ENCODE measurements at regions not wholly inside any gene's neighbourhood (a gene's known extent, or its start where the extent isn't known, plus 50 kb on each side); places are given as distances from the start of the nearest gene placed in this dataset.

DNA sequence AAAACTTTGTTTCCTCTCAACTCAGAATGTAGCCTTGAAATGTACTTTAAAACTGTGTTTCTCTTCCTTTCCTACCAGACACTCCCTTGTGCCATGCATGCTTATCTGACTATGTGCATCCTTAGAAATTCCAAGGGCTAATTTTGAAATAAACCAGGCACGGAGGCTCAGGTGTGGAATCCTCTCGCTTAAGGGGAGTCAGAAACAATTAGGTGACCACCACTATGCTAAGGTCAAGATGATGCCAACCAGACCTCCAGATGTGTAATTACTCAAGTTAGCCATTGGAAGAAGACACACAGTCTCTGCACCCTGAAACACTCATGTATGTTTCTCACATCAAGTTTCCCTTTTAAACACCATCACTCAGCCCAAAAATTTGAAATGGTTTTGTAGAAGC is 572.1 kb downstream of the VGLL3 start:
- no peaks in the 10 kb centered on the region for H3K9me3 Mint-ChIP-seq
- H3F3A ChIP-seq (ENCODE audit: low read depth): no peaks in the 10 kb centered on the region
- H3K4me2 ChIP-seq: no peak overlapping the region
- H3K9me3 ChIP-seq (ENCODE audit: low read depth): no peaks in the 10 kb centered on the region
- no peaks in the 10 kb centered on the region for H3K79me2 ChIP-seq (ENCODE audit: low read depth)
- TF ChIP-seq, protein P1, sequence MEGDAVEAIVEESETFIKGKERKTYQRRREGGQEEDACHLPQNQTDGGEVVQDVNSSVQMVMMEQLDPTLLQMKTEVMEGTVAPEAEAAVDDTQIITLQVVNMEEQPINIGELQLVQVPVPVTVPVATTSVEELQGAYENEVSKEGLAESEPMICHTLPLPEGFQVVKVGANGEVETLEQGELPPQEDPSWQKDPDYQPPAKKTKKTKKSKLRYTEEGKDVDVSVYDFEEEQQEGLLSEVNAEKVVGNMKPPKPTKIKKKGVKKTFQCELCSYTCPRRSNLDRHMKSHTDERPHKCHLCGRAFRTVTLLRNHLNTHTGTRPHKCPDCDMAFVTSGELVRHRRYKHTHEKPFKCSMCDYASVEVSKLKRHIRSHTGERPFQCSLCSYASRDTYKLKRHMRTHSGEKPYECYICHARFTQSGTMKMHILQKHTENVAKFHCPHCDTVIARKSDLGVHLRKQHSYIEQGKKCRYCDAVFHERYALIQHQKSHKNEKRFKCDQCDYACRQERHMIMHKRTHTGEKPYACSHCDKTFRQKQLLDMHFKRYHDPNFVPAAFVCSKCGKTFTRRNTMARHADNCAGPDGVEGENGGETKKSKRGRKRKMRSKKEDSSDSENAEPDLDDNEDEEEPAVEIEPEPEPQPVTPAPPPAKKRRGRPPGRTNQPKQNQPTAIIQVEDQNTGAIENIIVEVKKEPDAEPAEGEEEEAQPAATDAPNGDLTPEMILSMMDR (IDR thresholded peaks at IDR 0.05): no peak
- TF ChIP-seq EZH2 (IDR thresholded peaks at IDR 0.05) (no peak), EZH2phosphoT487 (IDR thresholded peaks at IDR 0.05) (no peak)
- peaks cover 5% of the 10 kb centered on the region for H3K4me1 Mint-ChIP-seq
- no peak overlapping the region for H3K4me3 Mint-ChIP-seq
- no peaks in the 10 kb centered on the region for H3K36me3 Mint-ChIP-seq
- DNase-seq (ENCODE audit: low spot score): no peak
- no peak overlapping the region for H3K4me3 ChIP-seq
- peaks cover 4% of the 10 kb centered on the region for H3K4me1 ChIP-seq
- H3K36me3 ChIP-seq: no peaks in the 10 kb centered on the region
- H3K27ac ChIP-seq: no peak overlapping the region
- H3K27me3 ChIP-seq: no peaks in the 10 kb centered on the region
- no peak overlapping the region for H3K9ac ChIP-seq
- H4K20me1 ChIP-seq (ENCODE audit: low read depth): no peaks in the 10 kb centered on the region
- no peak overlapping the region for H3K27ac Mint-ChIP-seq
- no peaks in the 10 kb centered on the region for H3K27me3 Mint-ChIP-seq (ENCODE audit: insufficient read depth, low read depth)
- H2AFZ ChIP-seq (replicated peaks): no peak overlapping the region

DNA sequence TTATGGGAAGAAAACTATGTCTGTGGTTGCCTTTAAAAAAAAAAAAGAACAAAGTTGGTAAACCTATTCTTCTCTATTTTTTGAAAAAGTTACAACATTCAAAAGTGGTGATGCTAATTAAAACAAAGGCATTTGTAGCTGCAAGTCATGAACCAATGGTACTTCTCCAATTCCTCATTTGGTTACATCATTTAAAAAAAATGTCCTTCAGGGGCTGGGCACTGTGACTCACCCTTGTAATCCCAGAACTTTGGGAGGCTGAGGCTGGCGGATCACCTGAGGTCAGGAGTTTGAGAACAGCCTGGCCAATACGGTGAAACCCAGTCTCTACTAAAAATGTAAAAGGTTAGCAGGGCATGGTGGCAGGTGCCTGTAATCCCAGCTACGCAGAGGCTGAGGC is 574.6 kb downstream of the VGLL3 start:
- no peak for DNase-seq (ENCODE audit: low spot score)
- Histone ChIP-seq H3K36me3 (no peaks in the 10 kb centered on the region), H2AFZ (replicated peaks) (no peak overlapping the region), H3K9me3 (ENCODE audit: low read depth) (no peaks in the 10 kb centered on the region), H4K20me1 (ENCODE audit: low read depth) (no peaks in the 10 kb centered on the region), H3K79me2 (ENCODE audit: low read depth) (no peaks in the 10 kb centered on the region), H3K9ac (no peak overlapping the region), H3K27ac (no peak overlapping the region), H3K27me3 (no peaks in the 10 kb centered on the region), H3K4me1 (peaks cover 10% of the 10 kb centered on the region), H3K4me2 (no peak overlapping the region), H3F3A (ENCODE audit: low read depth) (peaks cover 3% of the 10 kb centered on the region), H3K4me3 (no peak overlapping the region)
- Mint-ChIP-seq H3K27ac (no peak overlapping the region), H3K4me3 (no peak overlapping the region), H3K27me3 (ENCODE audit: insufficient read depth, low read depth) (peaks cover 2% of the 10 kb centered on the region), H3K4me1 (peaks cover 5% of the 10 kb centered on the region), H3K9me3 (no peaks in the 10 kb centered on the region), H3K36me3 (no peaks in the 10 kb centered on the region)
- TF ChIP-seq EZH2 (IDR thresholded peaks at IDR 0.05) (no peak), EZH2phosphoT487 (IDR thresholded peaks at IDR 0.05) (no peak)
- TF ChIP-seq, protein P1 (IDR thresholded peaks at IDR 0.05): no peak

DNA sequence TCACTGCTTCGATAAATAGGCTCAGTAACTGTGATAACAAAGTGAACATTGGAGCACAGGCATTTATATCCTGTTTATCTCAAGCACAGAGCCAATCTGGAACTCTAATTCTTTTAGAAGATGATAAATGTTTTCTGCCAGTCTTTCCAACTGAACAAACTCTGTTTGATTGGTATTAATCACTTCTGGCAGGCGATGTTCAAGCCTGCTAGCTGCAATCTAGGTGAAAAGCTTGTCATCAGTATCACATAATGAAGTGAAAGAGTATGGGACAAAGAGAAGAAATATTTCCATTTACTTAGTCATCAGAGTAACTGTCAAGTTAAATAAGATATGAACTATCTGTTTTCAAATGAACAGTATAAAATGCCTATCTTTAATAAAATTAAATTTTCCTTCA is 577.3 kb downstream of the VGLL3 start:
- TF ChIP-seq, protein P1 (IDR thresholded peaks at IDR 0.05): no peak
- TF ChIP-seq EZH2 (IDR thresholded peaks at IDR 0.05) (no peak), EZH2phosphoT487 (IDR thresholded peaks at IDR 0.05) (no peak)
- H4K20me1 ChIP-seq (ENCODE audit: low read depth): no peaks in the 10 kb centered on the region
- peaks cover 2% of the 10 kb centered on the region for H3K27me3 Mint-ChIP-seq (ENCODE audit: insufficient read depth, low read depth)
- H3K4me1 ChIP-seq: peaks cover 26% of the 10 kb centered on the region
- no peaks in the 10 kb centered on the region for H3K36me3 Mint-ChIP-seq
- H3K27ac Mint-ChIP-seq: no peak overlapping the region
- peak overlapping the region; percentile 87 for H2AFZ ChIP-seq (replicated peaks)
- H3K9me3 ChIP-seq (ENCODE audit: low read depth): no peaks in the 10 kb centered on the region
- no peak for DNase-seq (ENCODE audit: low spot score)
- no peak overlapping the region for H3K9ac ChIP-seq
- H3K27me3 ChIP-seq: no peaks in the 10 kb centered on the region
- no peaks in the 10 kb centered on the region for H3K79me2 ChIP-seq (ENCODE audit: low read depth)
- H3K4me2 ChIP-seq: no peak overlapping the region
- no peaks in the 10 kb centered on the region for H3K9me3 Mint-ChIP-seq
- H3F3A ChIP-seq (ENCODE audit: low read depth): peaks cover 16% of the 10 kb centered on the region
- no peak overlapping the region for H3K4me3 Mint-ChIP-seq
- H3K36me3 ChIP-seq: no peaks in the 10 kb centered on the region
- peaks cover 6% of the 10 kb centered on the region for H3K4me1 Mint-ChIP-seq
- H3K4me3 ChIP-seq: no peak overlapping the region
- H3K27ac ChIP-seq: no peak overlapping the region
